ENCODE measurements at regions not wholly inside any gene's neighbourhood (a gene's known extent, or its start where the extent isn't known, plus 50 kb on each side); places are given as distances from the start of the nearest gene placed in this dataset.
"Not testable (repeated sequence)": the region's sequence is repeated elsewhere in the genome, so short reads cannot be mapped to it uniquely, and the experiment has no call there.

DNA sequence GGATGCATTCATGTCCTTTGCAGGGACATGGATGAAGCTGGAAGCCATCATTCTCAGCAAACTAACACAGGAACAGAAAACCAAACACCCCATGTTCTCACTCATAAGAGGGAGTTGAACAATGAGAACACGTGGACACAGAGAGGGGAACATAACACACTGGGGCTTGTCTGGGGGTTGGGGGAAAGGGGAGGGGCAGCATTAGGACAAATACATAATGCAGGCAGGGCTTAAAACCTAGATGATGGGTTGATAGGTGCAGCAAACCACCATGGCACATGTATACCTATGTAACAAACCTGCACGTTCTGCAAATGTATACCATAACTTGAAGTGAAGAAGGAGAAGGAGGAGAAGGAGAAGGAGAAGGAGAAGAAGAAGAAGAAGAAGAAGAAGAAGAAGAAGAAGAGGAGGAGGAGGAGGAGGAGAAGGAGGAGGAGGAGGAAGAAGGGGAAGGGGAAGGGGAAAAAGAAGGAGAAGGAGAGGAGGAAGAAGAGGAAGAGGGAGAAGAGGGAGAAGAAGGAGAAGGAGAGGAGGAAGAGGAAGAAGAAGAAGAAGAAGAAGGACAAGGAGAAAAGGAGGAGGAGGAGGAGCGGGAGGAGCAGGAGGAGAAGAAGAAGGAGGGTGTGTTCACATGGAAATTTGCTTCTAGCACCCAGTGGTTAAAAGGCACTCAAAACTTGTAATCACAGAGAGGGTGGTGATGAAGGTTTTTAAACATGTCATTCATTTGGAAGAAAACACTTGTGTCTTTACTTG, 133.5 kb upstream of the TPTE start:
- H4K91ac ChIP-seq (ENCODE audit: insufficient read depth, low read depth, low read length); H3K9ac ChIP-seq (ENCODE audit: low read depth, low read length); H2AFZ ChIP-seq (replicated peaks; ENCODE audit: low read length, poor library complexity); H3K27me3 ChIP-seq (ENCODE audit: control insufficient read depth, insufficient read depth, low read length); H3K4me2 ChIP-seq (ENCODE audit: low read depth, low read length); H3K23ac ChIP-seq (ENCODE audit: low read depth, low read length); H3K18ac ChIP-seq (ENCODE audit: low read depth, low read length); H4K5ac ChIP-seq (ENCODE audit: low read depth, low read length); ATAC-seq (ENCODE audit: low read depth); in situ Hi-C loops (cut with MboI; ENCODE audit: low sequenced_read_pairs); H3K79me1 ChIP-seq (ENCODE audit: low read depth in 1 of 2, low read length in 2 of 2); POLR2A ChIA-PET (ENCODE audit: unreplicated experiment); H3K36me3 ChIP-seq (ENCODE audit: control insufficient read depth, insufficient read depth, low read length); H3K14ac ChIP-seq (replicated peaks; ENCODE audit: low read depth, low read length); CTCF ChIA-PET; H3K56ac ChIP-seq (ENCODE audit: extremely low read depth, insufficient read depth, low read length); BruUV-seq (replicated peaks); dilution Hi-C loops (cut with HindIII; ENCODE audit: low sequenced_read_pairs, unreplicated experiment); H3K4ac ChIP-seq (ENCODE audit: low read depth, low read length); H3K4me3 ChIP-seq (ENCODE audit: insufficient read depth, low read depth, low read length); intact Hi-C loops (cut with micrococcal nuclease); H3K4me1 ChIP-seq (ENCODE audit: control insufficient read depth, insufficient read depth, low read length); DNase-seq; H2AK9ac ChIP-seq (replicated peaks; ENCODE audit: low read depth, low read length, poor library complexity); H2BK15ac ChIP-seq (ENCODE audit: low read depth, low read length); H2BK20ac ChIP-seq (ENCODE audit: low read depth, low read length); H3K27ac ChIP-seq (ENCODE audit: insufficient read depth, low read length); H4K20me1 ChIP-seq (ENCODE audit: insufficient read depth, low read length); H4K8ac ChIP-seq (ENCODE audit: low read depth in 2 of 2, low read length in 2 of 2); H3K9me1 ChIP-seq (ENCODE audit: insufficient read depth, low read length); H2AK5ac ChIP-seq (ENCODE audit: low read depth, low read length); H2BK5ac ChIP-seq (ENCODE audit: low read depth, low read length, poor library complexity, severe bottlenecking); H2BK120ac ChIP-seq (ENCODE audit: low read depth, low read length): not testable (repeated sequence)
- WGBS, 2 experiments (ENCODE audit: extremely low coverage in 2 of 2, insufficient read length in 1 of 2) = 20% methylated on average over 1 of the region's 3 CpGs; no CpG with 5 or more reads in 1 of the 2 experiments
- H3K9me3 ChIP-seq (ENCODE audit: control insufficient read depth, insufficient read depth, low read length) = peaks cover 27% of the 10 kb centered on the region

DNA sequence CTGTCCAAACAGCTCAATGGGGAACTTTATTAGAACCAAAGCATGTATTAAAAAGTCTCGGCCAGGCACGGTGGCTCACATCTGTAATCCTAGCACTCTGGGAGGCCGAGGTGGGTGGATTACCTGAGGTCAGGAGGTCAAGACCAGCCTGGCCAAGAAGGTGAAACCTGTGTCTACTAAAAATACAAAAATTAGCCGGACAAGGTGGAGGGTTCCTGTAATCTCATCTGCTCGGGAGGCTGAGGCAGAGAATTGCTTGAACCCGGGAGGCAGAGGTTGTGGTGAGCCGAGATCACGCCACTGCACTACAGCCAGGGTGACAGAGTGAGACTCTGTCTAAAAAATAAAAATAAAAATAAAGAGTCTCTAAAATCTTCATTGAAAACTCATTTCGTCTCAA, 132.8 kb upstream of the TPTE start:
- H3K9ac ChIP-seq (ENCODE audit: low read depth, low read length); H4K20me1 ChIP-seq (ENCODE audit: insufficient read depth, low read length); DNase-seq; H3K4me1 ChIP-seq (ENCODE audit: control insufficient read depth, insufficient read depth, low read length); H2BK5ac ChIP-seq (ENCODE audit: low read depth, low read length, poor library complexity, severe bottlenecking); H2AK5ac ChIP-seq (ENCODE audit: low read depth, low read length); H3K79me1 ChIP-seq (ENCODE audit: low read depth in 1 of 2, low read length in 2 of 2); H2BK20ac ChIP-seq (ENCODE audit: low read depth, low read length); dilution Hi-C loops (cut with HindIII; ENCODE audit: low sequenced_read_pairs, unreplicated experiment); intact Hi-C loops (cut with micrococcal nuclease); H3K4me3 ChIP-seq (ENCODE audit: insufficient read depth, low read depth, low read length); H3K27me3 ChIP-seq (ENCODE audit: control insufficient read depth, insufficient read depth, low read length); H4K91ac ChIP-seq (ENCODE audit: insufficient read depth, low read depth, low read length); H3K4me2 ChIP-seq (ENCODE audit: low read depth, low read length); POLR2A ChIA-PET (ENCODE audit: unreplicated experiment); CTCF ChIA-PET; H2AK9ac ChIP-seq (replicated peaks; ENCODE audit: low read depth, low read length, poor library complexity); H3K56ac ChIP-seq (ENCODE audit: extremely low read depth, insufficient read depth, low read length); H3K23ac ChIP-seq (ENCODE audit: low read depth, low read length); H3K14ac ChIP-seq (replicated peaks; ENCODE audit: low read depth, low read length); H2AFZ ChIP-seq (replicated peaks; ENCODE audit: low read length, poor library complexity); ATAC-seq (ENCODE audit: low read depth); H3K9me1 ChIP-seq (ENCODE audit: insufficient read depth, low read length); H3K27ac ChIP-seq (ENCODE audit: insufficient read depth, low read length); H3K36me3 ChIP-seq (ENCODE audit: control insufficient read depth, insufficient read depth, low read length); H2BK120ac ChIP-seq (ENCODE audit: low read depth, low read length); H4K8ac ChIP-seq (ENCODE audit: low read depth in 2 of 2, low read length in 2 of 2); H3K4ac ChIP-seq (ENCODE audit: low read depth, low read length); H4K5ac ChIP-seq (ENCODE audit: low read depth, low read length); H2BK15ac ChIP-seq (ENCODE audit: low read depth, low read length); in situ Hi-C loops (cut with MboI; ENCODE audit: low sequenced_read_pairs); H3K18ac ChIP-seq (ENCODE audit: low read depth, low read length); BruUV-seq (replicated peaks): not testable (repeated sequence)
- H3K9me3 ChIP-seq (ENCODE audit: control insufficient read depth, insufficient read depth, low read length) = peaks cover 25% of the 10 kb centered on the region
- WGBS, 2 experiments (ENCODE audit: extremely low coverage in 2 of 2, insufficient read length in 1 of 2) = 59% methylated on average over 3 of the region's 9 CpGs; no CpG with 5 or more reads in 1 of the 2 experiments

Measured in IMR-90 (cell line).